CD4-positive, alpha-beta memory T cell (primary cell): ENCODE measurements at regions not wholly inside any gene's neighbourhood (a gene's known extent, or its start where the extent isn't known, plus 50 kb on each side); places are given as distances from the start of the nearest gene placed in this dataset.

Experiments
- CTCF ChIA-PET: fragments of 350-600 bp; sonication (Branson Sonifier 250); formaldehyde crosslinking; loops from one replicate; lab custom pipeline; 2021; ENCODE audit warnings: inconsistent platforms; ENCODE audit not compliant: partially characterized antibody; lab: Charles Lee
- POLR2A ChIA-PET: fragments of 350-600 bp; sonication (Branson Sonifier 250); formaldehyde crosslinking; loops from one replicate; lab custom pipeline; 2021; ENCODE audit not compliant: partially characterized antibody; lab: Charles Lee
- DNase-seq, 5 donors: peaks; one replicate each; pipeline versions ENCODE4 v3.0.0 to v3.0.0-alpha.2; 2020 to 2022; ENCODE audit warnings: mixed read lengths in 1 of 5
- H3K27ac ChIP-seq: one replicate; pipeline ENCODE4 v1.7.0; 2013; ENCODE audit warnings: low read depth, low read length
- H3K27me3 ChIP-seq: 2 replicates; pipeline ENCODE4 v1.7.0; 2013; ENCODE audit warnings: mild to moderate bottlenecking, low read length, moderate library complexity; ENCODE audit not compliant: insufficient read depth
- H3K36me3 ChIP-seq: 2 replicates; pipeline ENCODE4 v1.7.0; 2013; ENCODE audit warnings: mild to moderate bottlenecking, low read length, moderate library complexity; ENCODE audit not compliant: insufficient read depth
- H3K4me1 ChIP-seq: 2 replicates; pipeline ENCODE4 v1.7.0; 2013; ENCODE audit warnings: mild to moderate bottlenecking, low read length, moderate library complexity; ENCODE audit not compliant: insufficient read depth
- H3K4me3 ChIP-seq, 2 donors: one replicate each; pipeline ENCODE4 v1.7.0; 2013; ENCODE audit warnings: low read length in 2 of 2, mild to moderate bottlenecking in 1 of 2
- H3K9me3 ChIP-seq, 2 donors: one replicate each; pipeline ENCODE4 v1.7.0; 2013; ENCODE audit warnings: low read length in 2 of 2, control low read depth in 1 of 2; ENCODE audit not compliant: control insufficient read depth in 1 of 2
- H3K27ac Mint-ChIP-seq, 7 donors: one replicate each; pipeline ENCODE4 v1.8.0; 2020 to 2021; ENCODE audit warnings: mixed read lengths in 7 of 7, mild to moderate bottlenecking in 6 of 7, inconsistent platforms in 3 of 7, moderate library complexity in 3 of 7
- H3K27me3 Mint-ChIP-seq, 2 donors: one replicate each; pipeline ENCODE4 v1.8.0; 2020 to 2021; ENCODE audit warnings: mixed read lengths in 2 of 2
- H3K36me3 Mint-ChIP-seq, 2 donors: one replicate each; pipeline ENCODE4 v1.8.0; 2020 to 2021; ENCODE audit warnings: mixed read lengths in 2 of 2, inconsistent platforms in 1 of 2, mild to moderate bottlenecking in 1 of 2
- H3K4me1 Mint-ChIP-seq, 4 donors: one replicate each; pipeline ENCODE4 v1.8.0; 2020 to 2021; ENCODE audit warnings: mixed read lengths in 4 of 4, mild to moderate bottlenecking in 1 of 4
- H3K4me3 Mint-ChIP-seq, 8 donors: one replicate each; pipeline ENCODE4 v1.8.0; 2020 to 2021; ENCODE audit warnings: mixed read lengths in 8 of 8, mild to moderate bottlenecking in 7 of 8, moderate library complexity in 6 of 8, inconsistent platforms in 3 of 8
- H3K9me3 Mint-ChIP-seq, 8 donors: one replicate each; pipeline ENCODE4 v1.8.0; 2020 to 2021; ENCODE audit warnings: mixed read lengths in 8 of 8, mild to moderate bottlenecking in 5 of 8, inconsistent platforms in 3 of 8, moderate library complexity in 1 of 8
- intact Hi-C: fragments of 100-400 bp; cut with micrococcal nuclease; formaldehyde crosslinking; loops from one replicate; pipeline ENCODE4 v1.15.1; 2023

DNA sequence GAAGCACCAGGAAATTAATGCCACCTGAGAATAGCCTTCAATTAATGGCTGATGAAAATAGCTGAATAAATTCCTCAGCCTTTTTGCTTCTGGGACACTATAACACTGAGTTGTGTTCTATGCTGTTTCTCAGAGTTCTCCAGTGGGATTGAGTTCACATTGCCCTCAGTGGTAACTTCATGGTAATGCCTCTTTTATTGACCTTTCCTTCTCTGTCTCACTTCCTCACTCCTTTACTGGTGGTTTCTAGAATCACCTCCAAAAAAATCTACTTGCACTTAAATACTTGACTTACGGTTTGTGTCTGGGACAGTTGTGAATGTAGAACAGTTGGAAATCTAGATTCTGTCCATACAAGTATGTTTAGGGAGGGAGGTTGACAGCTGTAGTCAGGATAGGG lies 293.7 kb downstream of the PPP1R2C start:
- no peaks in the 10 kb centered on the region for H3K27me3 ChIP-seq
- no peak overlapping the region for H3K27ac ChIP-seq
- no peak overlapping the region for H3K4me3 ChIP-seq
- intact Hi-C loops = no loop called here
- Mint-ChIP-seq H3K4me1 (no peaks in the 10 kb centered on the region), H3K4me3 (no peak overlapping the region), H3K36me3 (no peaks in the 10 kb centered on the region), H3K9me3 (no peaks in the 10 kb centered on the region), H3K27ac (no peak overlapping the region), H3K27me3 (no peaks in the 10 kb centered on the region)
- no peak for DNase-seq
- ChIA-PET POLR2A (no interaction called here), CTCF (no interaction called here)
- no peaks in the 10 kb centered on the region for H3K9me3 ChIP-seq
- no peaks in the 10 kb centered on the region for H3K4me1 ChIP-seq
- no peaks in the 10 kb centered on the region for H3K36me3 ChIP-seq

DNA sequence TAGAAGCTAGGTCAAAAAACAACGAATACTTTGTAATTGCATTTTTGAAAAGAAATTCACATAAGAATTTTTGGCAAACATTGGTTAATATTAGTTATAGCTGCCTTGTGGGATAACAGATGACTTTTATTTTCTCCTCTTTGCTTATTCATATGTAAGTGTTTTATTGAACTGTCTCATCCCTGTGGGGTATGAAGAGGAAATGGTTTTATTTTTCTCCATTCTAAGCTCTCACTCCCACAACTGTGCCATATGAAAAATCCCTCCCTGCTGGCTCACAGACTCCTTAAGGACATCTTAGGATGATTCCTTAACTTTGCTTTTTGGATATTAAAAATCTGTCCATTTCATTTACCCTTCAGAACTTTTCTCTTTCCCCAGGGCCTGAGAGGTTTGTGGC lies 300.6 kb downstream of the PPP1R2C start:
- ChIA-PET CTCF (no interaction called here), POLR2A (no interaction called here)
- H3K9me3 ChIP-seq = no peaks in the 10 kb centered on the region
- no peak overlapping the region for H3K4me3 ChIP-seq
- H3K27me3 ChIP-seq = no peaks in the 10 kb centered on the region
- Mint-ChIP-seq H3K36me3 (no peaks in the 10 kb centered on the region), H3K9me3 (peaks cover 0 to 4% (median 0%) of the 10 kb centered on the region in 8 donors), H3K27me3 (no peaks in the 10 kb centered on the region), H3K4me1 (no peaks in the 10 kb centered on the region), H3K27ac (no peak overlapping the region), H3K4me3 (no peak overlapping the region)
- DNase-seq = no peak
- intact Hi-C loops = no loop called here
- H3K27ac ChIP-seq = no peak overlapping the region
- no peaks in the 10 kb centered on the region for H3K4me1 ChIP-seq
- H3K36me3 ChIP-seq = no peaks in the 10 kb centered on the region

- H3K27ac Mint-ChIP-seq = no peak overlapping the region
- H3K4me3 Mint-ChIP-seq = no peak overlapping the region
- ChIA-PET CTCF (no interaction called here), POLR2A (no interaction called here)
- no peaks in the 10 kb centered on the region for H3K4me1 ChIP-seq
- no peaks in the 10 kb centered on the region for H3K27me3 ChIP-seq
- no peaks in the 10 kb centered on the region for H3K27me3 Mint-ChIP-seq
- H3K9me3 Mint-ChIP-seq = peaks cover 0 to 4% (median 0%) of the 10 kb centered on the region in 8 donors
- no peaks in the 10 kb centered on the region for H3K9me3 ChIP-seq
- H3K4me1 Mint-ChIP-seq = no peaks in the 10 kb centered on the region
- H3K4me3 ChIP-seq = no peak overlapping the region
- no peaks in the 10 kb centered on the region for H3K36me3 ChIP-seq
- DNase-seq = no peak
- H3K27ac ChIP-seq = no peak overlapping the region
- intact Hi-C loops = no loop called here
- no peaks in the 10 kb centered on the region for H3K36me3 Mint-ChIP-seq
These were observed 305.2 kb downstream of the PPP1R2C start for GRCh38 chrX:42472727-42473126.

DNA sequence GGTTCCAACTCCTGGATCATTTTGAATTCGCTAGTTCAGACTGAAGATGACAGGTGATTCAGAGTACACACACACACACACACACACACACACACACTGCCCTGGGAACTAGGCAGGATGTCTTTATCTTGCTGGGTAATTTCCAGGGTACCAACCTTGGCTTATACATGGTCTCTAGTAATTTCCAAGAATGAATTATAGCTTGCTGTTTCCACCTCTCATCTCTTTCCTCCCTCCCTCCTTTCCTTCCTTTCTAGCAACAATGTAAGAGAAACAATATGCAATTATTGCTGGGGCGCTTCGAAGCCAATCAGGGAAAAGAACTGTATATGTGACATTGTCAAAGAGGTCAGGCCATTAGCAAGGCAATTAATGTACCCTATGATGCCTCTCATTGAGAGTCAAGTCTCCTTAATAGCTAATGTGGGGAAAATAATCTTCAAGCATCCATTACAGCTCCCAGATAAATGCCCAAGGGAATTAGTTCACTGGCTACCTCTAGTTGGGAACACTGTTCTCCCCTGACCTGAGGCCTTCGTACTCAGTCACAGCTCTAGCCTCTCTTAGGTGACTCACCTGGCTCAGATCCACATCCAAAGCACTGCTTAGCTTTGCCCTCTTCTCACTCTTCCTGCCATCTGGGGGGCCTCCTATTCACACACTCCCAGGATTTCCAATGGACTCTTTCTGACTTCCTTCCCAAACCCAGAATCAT lies 311.5 kb downstream of the PPP1R2C start:
- no peaks in the 10 kb centered on the region for H3K4me1 ChIP-seq
- H3K27me3 ChIP-seq = no peaks in the 10 kb centered on the region
- no peak overlapping the region for H3K4me3 Mint-ChIP-seq
- H3K27ac Mint-ChIP-seq = no peak overlapping the region
- peaks cover 0 to 3% (median 0%) of the 10 kb centered on the region in 4 donors for H3K4me1 Mint-ChIP-seq
- POLR2A ChIA-PET = no interaction called here
- no peak overlapping the region for H3K4me3 ChIP-seq
- H3K9me3 ChIP-seq = no peaks in the 10 kb centered on the region
- DNase-seq = no peak
- no peaks in the 10 kb centered on the region for H3K9me3 Mint-ChIP-seq
- no peak overlapping the region for H3K27ac ChIP-seq
- CTCF ChIA-PET = no interaction called here
- H3K36me3 Mint-ChIP-seq = no peaks in the 10 kb centered on the region
- H3K27me3 Mint-ChIP-seq = no peaks in the 10 kb centered on the region
- H3K36me3 ChIP-seq = no peaks in the 10 kb centered on the region
- intact Hi-C loops = no loop called here

GRCh38 chrX:42465821-42466220 lies 312.1 kb downstream of the PPP1R2C start:
- ChIA-PET POLR2A (no interaction called here), CTCF (no interaction called here)
- intact Hi-C loops = no loop called here
- H3K36me3 ChIP-seq = no peaks in the 10 kb centered on the region
- Mint-ChIP-seq H3K4me3 (no peak overlapping the region), H3K9me3 (no peaks in the 10 kb centered on the region), H3K36me3 (no peaks in the 10 kb centered on the region), H3K4me1 (peaks cover 0 to 3% (median 0%) of the 10 kb centered on the region in 4 donors), H3K27me3 (no peaks in the 10 kb centered on the region), H3K27ac (no peak overlapping the region)
- no peaks in the 10 kb centered on the region for H3K9me3 ChIP-seq
- H3K27me3 ChIP-seq = no peaks in the 10 kb centered on the region
- DNase-seq = no peak
- H3K4me3 ChIP-seq = no peak overlapping the region
- no peaks in the 10 kb centered on the region for H3K4me1 ChIP-seq
- H3K27ac ChIP-seq = no peak overlapping the region

GRCh38 chrX:42463706-42464490 lies 314.1 kb downstream of the PPP1R2C start:
- CTCF ChIA-PET = no interaction called here
- no peaks in the 10 kb centered on the region for H3K9me3 ChIP-seq
- no peaks in the 10 kb centered on the region for H3K27me3 ChIP-seq
- H3K4me1 Mint-ChIP-seq = peaks cover 0 to 3% (median 0%) of the 10 kb centered on the region in 4 donors
- H3K4me3 ChIP-seq = no peak overlapping the region
- DNase-seq = no peak
- intact Hi-C loops = no loop called here
- no peaks in the 10 kb centered on the region for H3K36me3 ChIP-seq
- H3K27ac Mint-ChIP-seq = no peak overlapping the region
- H3K9me3 Mint-ChIP-seq = no peaks in the 10 kb centered on the region
- POLR2A ChIA-PET = no interaction called here
- no peak overlapping the region for H3K27ac ChIP-seq
- H3K36me3 Mint-ChIP-seq = no peaks in the 10 kb centered on the region
- no peaks in the 10 kb centered on the region for H3K4me1 ChIP-seq
- H3K4me3 Mint-ChIP-seq = no peak overlapping the region
- no peaks in the 10 kb centered on the region for H3K27me3 Mint-ChIP-seq

GRCh38 chrX:42462917-42463316 lies 315.0 kb downstream of the PPP1R2C start:
- Mint-ChIP-seq H3K27me3 (no peaks in the 10 kb centered on the region), H3K27ac (no peak overlapping the region), H3K4me3 (no peak overlapping the region), H3K4me1 (peaks cover 0 to 3% (median 0%) of the 10 kb centered on the region in 4 donors), H3K36me3 (no peaks in the 10 kb centered on the region), H3K9me3 (no peaks in the 10 kb centered on the region)
- ChIA-PET POLR2A (no interaction called here), CTCF (no interaction called here)
- Histone ChIP-seq H3K27me3 (no peaks in the 10 kb centered on the region), H3K4me3 (no peak overlapping the region), H3K36me3 (no peaks in the 10 kb centered on the region), H3K9me3 (no peaks in the 10 kb centered on the region), H3K27ac (no peak overlapping the region), H3K4me1 (no peaks in the 10 kb centered on the region)
- intact Hi-C loops = no loop called here
- no peak for DNase-seq
